DOHH2 (cell line): ENCODE measurements at regions not wholly inside any gene's neighbourhood (a gene's known extent, or its start where the extent isn't known, plus 50 kb on each side); places are given as distances from the start of the nearest gene placed in this dataset.

Source experiments
- EZH2phosphoT487 ChIP-seq: fragments of 200-600 bp; sonication (generic); IDR thresholded peaks from 2 replicates; pipeline ENCODE4 v1.6.1; 2017; ENCODE audit warnings: borderline replicate concordance, mild to moderate bottlenecking, antibody characterized with exemption, low read length, moderate library complexity, mixed read lengths
- TF ChIP-seq, protein P1 (sequence below): fragments of 200-600 bp; sonication (generic); IDR thresholded peaks from one replicate; pipeline ENCODE4 v1.5.1; 2014; ENCODE audit warnings: antibody characterized with exemption, mild to moderate bottlenecking, low read depth, low read length; ENCODE audit not compliant: poor library complexity, severe bottlenecking

DNA sequence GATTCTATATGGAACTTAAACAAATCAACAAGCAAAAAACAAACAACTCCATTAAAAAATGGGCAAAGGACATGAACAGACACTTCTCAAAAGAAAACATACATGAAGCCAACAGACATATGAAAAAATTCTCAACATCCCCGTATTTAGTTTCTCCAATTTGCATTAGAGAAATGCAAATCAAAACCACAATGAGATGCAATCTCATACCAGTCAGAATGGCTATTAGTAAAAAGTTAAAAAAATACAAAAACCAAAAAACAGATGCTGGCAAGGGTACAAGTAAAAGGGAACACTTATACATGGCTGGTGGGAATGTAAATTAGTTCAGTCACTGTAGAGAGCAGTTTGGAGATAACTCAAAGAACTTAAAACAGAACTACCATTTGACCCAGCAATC lies 342.1 kb upstream of the NUDT12 start:
- TF ChIP-seq, protein P1, sequence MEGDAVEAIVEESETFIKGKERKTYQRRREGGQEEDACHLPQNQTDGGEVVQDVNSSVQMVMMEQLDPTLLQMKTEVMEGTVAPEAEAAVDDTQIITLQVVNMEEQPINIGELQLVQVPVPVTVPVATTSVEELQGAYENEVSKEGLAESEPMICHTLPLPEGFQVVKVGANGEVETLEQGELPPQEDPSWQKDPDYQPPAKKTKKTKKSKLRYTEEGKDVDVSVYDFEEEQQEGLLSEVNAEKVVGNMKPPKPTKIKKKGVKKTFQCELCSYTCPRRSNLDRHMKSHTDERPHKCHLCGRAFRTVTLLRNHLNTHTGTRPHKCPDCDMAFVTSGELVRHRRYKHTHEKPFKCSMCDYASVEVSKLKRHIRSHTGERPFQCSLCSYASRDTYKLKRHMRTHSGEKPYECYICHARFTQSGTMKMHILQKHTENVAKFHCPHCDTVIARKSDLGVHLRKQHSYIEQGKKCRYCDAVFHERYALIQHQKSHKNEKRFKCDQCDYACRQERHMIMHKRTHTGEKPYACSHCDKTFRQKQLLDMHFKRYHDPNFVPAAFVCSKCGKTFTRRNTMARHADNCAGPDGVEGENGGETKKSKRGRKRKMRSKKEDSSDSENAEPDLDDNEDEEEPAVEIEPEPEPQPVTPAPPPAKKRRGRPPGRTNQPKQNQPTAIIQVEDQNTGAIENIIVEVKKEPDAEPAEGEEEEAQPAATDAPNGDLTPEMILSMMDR = no peak
- no peak for TF ChIP-seq EZH2phosphoT487
